OCI-LY7 (cell line): ENCODE measurements at regions not wholly inside any gene's neighbourhood (a gene's known extent, or its start where the extent isn't known, plus 50 kb on each side); places are given as distances from the start of the nearest gene placed in this dataset.
"Not testable (repeated sequence)": the region's sequence is repeated elsewhere in the genome, so short reads cannot be mapped to it uniquely, and the experiment has no call there.

Experiments
- BruUV-seq: library from RNA; stranded (reverse); fragments of 400-500 nt; replicated peaks from 2 replicates; lab custom pipeline; 2021; lab: Mats Ljungman, UMichigan
- CTCF ChIA-PET: fragments of 300-600 bp; sonication (Branson Sonifier 250); formaldehyde crosslinking; loops from one replicate; lab custom pipeline; 2022; ENCODE audit warnings: antibody characterized with exemption; ENCODE audit not compliant: unreplicated experiment; lab: Charles Lee
- POLR2A ChIA-PET: fragments of 300-600 bp; sonication (Branson Sonifier 250); formaldehyde crosslinking; loops from one replicate; lab custom pipeline; 2022; ENCODE audit warnings: antibody characterized with exemption; lab: Charles Lee
- DNase-seq: peaks from one replicate; pipeline ENCODE4 v3.0.0-alpha.2; 2015; ENCODE audit warnings: low spot score
- H2AFZ ChIP-seq: fragments of 200-600 bp; sonication (generic), shearing (Covaris generic); 2 replicates; pipeline ENCODE4 v1.6.1; 2014; ENCODE audit warnings: mild to moderate bottlenecking, antibody characterized with exemption, low read length, moderate library complexity
- H3K27ac ChIP-seq: fragments of 200-600 bp; sonication (generic); 2 replicates; pipeline ENCODE4 v1.5.1; 2014; ENCODE audit warnings: mixed run types, low read depth, mild to moderate bottlenecking, moderate library complexity, low read length, inconsistent platforms; ENCODE audit not compliant: poor library complexity, severe bottlenecking
- H3K36me3 ChIP-seq: fragments of 200-600 bp; sonication (generic); 2 replicates; pipeline ENCODE4 v1.6.1; 2014; ENCODE audit warnings: mild to moderate bottlenecking, antibody characterized with exemption, low read length, moderate library complexity, mixed read lengths; ENCODE audit not compliant: insufficient read depth
- H3K4me1 ChIP-seq: fragments of 200-600 bp; sonication (generic); 2 replicates; pipeline ENCODE4 v1.5.1; 2014; ENCODE audit warnings: mild to moderate bottlenecking, low read length; ENCODE audit not compliant: insufficient read depth, poor library complexity, severe bottlenecking
- H3K4me2 ChIP-seq: fragments of 200-600 bp; sonication (generic); 2 replicates; pipeline ENCODE4 v1.6.1; 2014; ENCODE audit warnings: mild to moderate bottlenecking, low read length
- H3K4me3 ChIP-seq: fragments of 200-600 bp; sonication (generic); 2 replicates; pipeline ENCODE4 v1.5.1; 2014; ENCODE audit warnings: mild to moderate bottlenecking, low read depth, low read length; ENCODE audit not compliant: poor library complexity, severe bottlenecking
- H3K79me2 ChIP-seq: fragments of 200-600 bp; sonication (generic); 2 replicates; pipeline ENCODE4 v1.6.1; 2016; ENCODE audit warnings: low read depth, mild to moderate bottlenecking, low read length, moderate library complexity, mixed read lengths; ENCODE audit not compliant: insufficient read depth
- H3K9me2 ChIP-seq: fragments of 200-600 bp; sonication (generic); 2 replicates; pipeline ENCODE4 v1.6.1; 2016; ENCODE audit warnings: mild to moderate bottlenecking, low read length, mixed read lengths; ENCODE audit not compliant: insufficient read depth
- H3K9me3 ChIP-seq: fragments of 200-600 bp; sonication (generic); 2 replicates; pipeline ENCODE4 v1.6.1; 2014; ENCODE audit warnings: mild to moderate bottlenecking, mixed run types, low read length, mixed read lengths
- H4K20me1 ChIP-seq: fragments of 200-600 bp; sonication (generic); 2 replicates; pipeline ENCODE4 v1.6.1; 2014; ENCODE audit warnings: mild to moderate bottlenecking, antibody characterized with exemption, low read length, moderate library complexity, mixed read lengths; ENCODE audit not compliant: insufficient read depth
- EZH2phosphoT487 ChIP-seq: fragments of 200-600 bp; sonication (generic); IDR thresholded peaks from 2 replicates; pipeline ENCODE4 v1.6.1; 2018; ENCODE audit warnings: low read depth, borderline replicate concordance, mild to moderate bottlenecking, mixed run types, antibody characterized with exemption, low read length, moderate library complexity, mixed read lengths
- intact Hi-C: fragments of 100-400 bp; cut with micrococcal nuclease; formaldehyde crosslinking; loops from one replicate; pipeline ENCODE4 v1.10.0; 2022; ENCODE audit not compliant: unreplicated experiment
- TF ChIP-seq, protein P1 (sequence below): fragments of 200-600 bp; sonication (generic); conservative IDR thresholded peaks from 2 replicates; pipeline ENCODE4 v1.5.1; 2014; ENCODE audit warnings: mild to moderate bottlenecking, antibody characterized with exemption, low read length, moderate library complexity, mixed read lengths

DNA sequence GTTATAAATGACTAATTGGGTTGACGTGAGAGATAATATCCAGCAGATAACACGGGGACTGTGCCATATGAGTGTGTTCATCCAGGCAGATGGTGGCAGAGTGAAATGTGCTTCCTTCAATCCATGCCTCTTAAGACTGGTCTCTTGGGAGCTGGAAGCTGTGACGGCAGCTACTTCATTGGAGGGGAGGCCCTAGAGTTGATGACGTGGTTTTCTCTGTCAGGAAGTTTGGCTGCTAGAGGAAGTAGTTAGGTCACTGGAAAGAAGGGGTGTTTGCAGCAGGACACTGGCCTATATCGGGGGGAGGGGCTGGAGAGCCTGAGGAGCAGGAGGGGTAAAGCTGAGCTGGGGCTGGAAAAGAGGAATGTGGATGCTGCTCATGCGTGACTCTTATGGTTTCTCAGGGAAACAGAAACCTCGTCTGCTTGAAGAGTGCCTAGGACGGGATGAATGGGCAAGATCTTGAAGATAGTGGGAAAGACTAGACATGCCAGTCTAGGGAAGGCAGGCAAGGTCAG, 3051.6 kb downstream of the RPIA start:
- POLR2A ChIA-PET, H3K9me2 ChIP-seq, CTCF ChIA-PET, H3K27ac ChIP-seq, DNase-seq, H2AFZ ChIP-seq, H3K4me3 ChIP-seq, H3K4me2 ChIP-seq, H3K79me2 ChIP-seq, H3K36me3 ChIP-seq, intact Hi-C loops, H3K9me3 ChIP-seq, H4K20me1 ChIP-seq, H3K4me1 ChIP-seq, BruUV-seq: not testable (repeated sequence)

DNA sequence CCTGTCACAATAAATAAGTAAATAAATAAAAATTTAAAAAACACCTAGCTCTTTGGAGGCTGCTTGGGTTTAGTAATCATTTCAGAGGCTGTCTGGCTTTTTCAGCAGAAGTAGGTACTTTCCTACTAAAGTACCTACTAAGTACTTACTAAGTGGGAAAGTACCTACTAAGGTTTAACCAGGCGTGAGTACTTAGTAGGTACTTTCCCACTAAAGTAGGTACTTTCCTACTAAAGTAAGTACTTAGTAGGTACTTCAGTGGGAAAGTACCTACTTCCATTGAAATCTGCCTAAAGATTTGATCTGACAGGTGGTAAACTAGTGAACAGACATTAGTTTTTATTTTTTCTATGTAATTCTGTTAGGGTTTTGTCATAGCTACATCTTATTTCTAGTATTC, 3052.4 kb downstream of the RPIA start:
- H3K27ac ChIP-seq, H3K9me3 ChIP-seq, H3K4me3 ChIP-seq, H3K9me2 ChIP-seq, H3K4me2 ChIP-seq, CTCF ChIA-PET, H3K36me3 ChIP-seq, DNase-seq, H3K79me2 ChIP-seq, H4K20me1 ChIP-seq, H3K4me1 ChIP-seq, POLR2A ChIA-PET, intact Hi-C loops, H2AFZ ChIP-seq, BruUV-seq: not testable (repeated sequence)

DNA sequence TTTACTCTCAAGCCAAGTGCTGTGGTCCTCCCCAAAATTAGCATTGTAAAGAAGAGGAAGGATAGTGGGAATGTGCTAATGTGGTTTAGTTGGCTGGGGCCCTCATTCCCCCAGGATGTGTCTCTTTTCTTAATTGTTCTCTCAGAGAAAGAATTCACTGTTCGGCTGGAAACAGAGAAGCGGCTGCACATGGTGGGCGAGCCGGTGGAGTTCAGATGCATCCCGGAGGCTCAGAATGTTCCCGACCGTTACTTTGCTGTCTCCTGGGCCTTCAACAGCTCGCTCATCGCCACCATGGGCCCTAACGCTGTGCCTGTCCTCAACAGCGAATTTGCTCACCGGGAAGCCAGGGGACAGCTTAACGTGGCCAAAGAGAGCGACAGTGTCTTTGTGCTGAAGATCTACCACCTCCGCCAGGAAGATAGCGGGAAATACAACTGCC, 3053.2 kb downstream of the RPIA start:
- H3K9me3 ChIP-seq, CTCF ChIA-PET, H3K79me2 ChIP-seq, H3K4me2 ChIP-seq, H3K4me1 ChIP-seq, POLR2A ChIA-PET, DNase-seq, BruUV-seq, H3K36me3 ChIP-seq, H4K20me1 ChIP-seq, H3K27ac ChIP-seq, H2AFZ ChIP-seq, intact Hi-C loops, H3K9me2 ChIP-seq, H3K4me3 ChIP-seq: not testable (repeated sequence)

DNA sequence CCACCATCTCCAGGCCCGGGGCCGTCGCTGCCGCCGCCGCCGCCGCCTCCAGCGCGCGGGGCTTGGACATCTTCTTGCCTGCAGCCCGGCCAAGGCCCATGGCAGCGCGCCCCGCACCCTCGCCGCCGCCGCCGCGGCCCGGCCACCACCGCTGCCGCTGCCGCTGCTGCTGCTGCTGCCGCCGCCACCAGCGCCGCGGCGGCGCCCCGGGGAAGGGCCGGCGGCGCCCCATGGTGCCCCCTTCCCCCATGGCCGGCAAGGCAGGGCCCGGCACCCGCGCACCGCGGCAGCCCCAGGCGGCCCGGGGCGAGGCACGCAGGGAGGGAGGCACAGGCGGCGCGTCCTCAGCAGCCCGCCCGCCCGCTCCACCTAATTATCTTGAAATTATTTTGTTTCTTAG, 3057.4 kb downstream of the RPIA start:
- CTCF ChIA-PET = no interaction called here
- H3K9me3 ChIP-seq = no peaks in the 10 kb centered on the region
- no peaks in the 10 kb centered on the region for H4K20me1 ChIP-seq
- no peak overlapping the region for H2AFZ ChIP-seq
- H3K9me2 ChIP-seq = no peaks in the 10 kb centered on the region
- no peaks in the 10 kb centered on the region for H3K36me3 ChIP-seq
- TF ChIP-seq, protein P1, sequence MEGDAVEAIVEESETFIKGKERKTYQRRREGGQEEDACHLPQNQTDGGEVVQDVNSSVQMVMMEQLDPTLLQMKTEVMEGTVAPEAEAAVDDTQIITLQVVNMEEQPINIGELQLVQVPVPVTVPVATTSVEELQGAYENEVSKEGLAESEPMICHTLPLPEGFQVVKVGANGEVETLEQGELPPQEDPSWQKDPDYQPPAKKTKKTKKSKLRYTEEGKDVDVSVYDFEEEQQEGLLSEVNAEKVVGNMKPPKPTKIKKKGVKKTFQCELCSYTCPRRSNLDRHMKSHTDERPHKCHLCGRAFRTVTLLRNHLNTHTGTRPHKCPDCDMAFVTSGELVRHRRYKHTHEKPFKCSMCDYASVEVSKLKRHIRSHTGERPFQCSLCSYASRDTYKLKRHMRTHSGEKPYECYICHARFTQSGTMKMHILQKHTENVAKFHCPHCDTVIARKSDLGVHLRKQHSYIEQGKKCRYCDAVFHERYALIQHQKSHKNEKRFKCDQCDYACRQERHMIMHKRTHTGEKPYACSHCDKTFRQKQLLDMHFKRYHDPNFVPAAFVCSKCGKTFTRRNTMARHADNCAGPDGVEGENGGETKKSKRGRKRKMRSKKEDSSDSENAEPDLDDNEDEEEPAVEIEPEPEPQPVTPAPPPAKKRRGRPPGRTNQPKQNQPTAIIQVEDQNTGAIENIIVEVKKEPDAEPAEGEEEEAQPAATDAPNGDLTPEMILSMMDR = no peak
- TF ChIP-seq EZH2phosphoT487 = no peak
- no peak overlapping the region for H3K4me3 ChIP-seq
- H3K79me2 ChIP-seq = no peaks in the 10 kb centered on the region
- no peak overlapping the region for H3K4me2 ChIP-seq
- POLR2A ChIA-PET = no interaction called here
- no peak for DNase-seq
- H3K4me1 ChIP-seq = no peaks in the 10 kb centered on the region
- BruUV-seq = no TSS peak
- no peak overlapping the region for H3K27ac ChIP-seq
- intact Hi-C loops = no loop called here

DNA sequence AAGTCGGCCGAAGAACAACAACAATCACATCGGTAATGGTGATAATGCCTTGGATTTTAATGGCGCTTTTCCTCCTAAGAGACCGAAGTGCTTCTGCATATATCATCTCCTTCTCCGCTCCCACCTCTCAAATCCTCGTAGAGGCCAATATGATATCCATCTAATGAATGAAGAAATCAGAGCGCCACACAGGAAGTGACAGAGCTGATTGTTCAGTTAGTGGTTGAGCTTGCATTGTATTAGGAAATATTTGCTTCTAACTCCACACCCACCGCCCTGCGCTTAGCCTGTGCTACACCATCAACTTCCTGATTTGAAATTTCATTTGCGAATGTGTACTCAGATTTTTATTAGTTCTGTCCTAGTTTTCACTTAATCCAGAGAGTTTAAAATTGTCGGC, 3058.2 kb downstream of the RPIA start:
- BruUV-seq, H3K36me3 ChIP-seq, H3K79me2 ChIP-seq, H3K9me3 ChIP-seq, H3K4me1 ChIP-seq, intact Hi-C loops, H4K20me1 ChIP-seq, H2AFZ ChIP-seq, H3K4me2 ChIP-seq, CTCF ChIA-PET, DNase-seq, H3K4me3 ChIP-seq, H3K27ac ChIP-seq, POLR2A ChIA-PET, H3K9me2 ChIP-seq: not testable (repeated sequence)
